ENCODE measurements at regions not wholly inside any gene's neighbourhood (a gene's known extent, or its start where the extent isn't known, plus 50 kb on each side); places are given as distances from the start of the nearest gene placed in this dataset.

DNA sequence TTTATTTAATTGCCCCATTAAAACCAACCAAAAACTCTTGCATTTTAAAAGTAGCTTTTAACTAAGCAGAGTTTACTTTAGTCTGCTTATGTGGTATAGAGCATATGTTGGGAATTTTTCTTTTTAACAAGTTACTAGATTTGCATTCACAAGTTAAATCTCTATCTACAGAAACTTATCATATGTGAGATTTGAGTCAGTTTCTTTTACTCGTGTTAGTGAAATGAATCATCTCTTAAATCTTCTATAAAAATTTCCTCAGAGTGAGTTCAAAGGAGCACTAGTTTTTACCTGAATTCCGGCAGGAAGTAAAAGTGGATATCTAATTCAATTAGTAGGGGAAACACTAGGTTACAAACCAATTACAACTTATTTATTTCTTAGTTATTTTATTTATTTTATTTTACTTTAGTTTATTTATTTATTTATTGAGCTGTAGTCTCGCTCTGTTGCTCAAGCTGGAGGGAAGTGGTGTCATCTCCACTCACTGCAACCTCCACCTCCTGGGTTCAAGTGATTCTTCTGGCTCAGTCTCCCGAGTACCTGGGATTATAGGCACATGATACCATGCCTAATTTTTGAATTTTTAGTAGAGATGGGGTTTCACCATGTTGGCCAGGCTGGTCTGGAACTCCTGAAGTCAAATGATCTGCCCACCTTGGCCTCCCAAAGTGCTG is 1609.6 kb upstream of the B3GALT2 start:
- Mint-ChIP-seq H3K4me1 (ENCODE audit: low read depth) (no peaks in the 10 kb centered on the region), H3K4me3 (no peak overlapping the region), H3K36me3 (ENCODE audit: low read depth) (no peaks in the 10 kb centered on the region), H3K27me3 (ENCODE audit: insufficient read depth) (no peaks in the 10 kb centered on the region; the same call in 1 of the 2 replicates), H3K9me3 (peaks cover 4% of the 10 kb centered on the region; the same call in 1 of the 2 replicates), H3K27ac (no peak overlapping the region)
- no peak for DNase-seq
- TF ChIP-seq, protein P1, sequence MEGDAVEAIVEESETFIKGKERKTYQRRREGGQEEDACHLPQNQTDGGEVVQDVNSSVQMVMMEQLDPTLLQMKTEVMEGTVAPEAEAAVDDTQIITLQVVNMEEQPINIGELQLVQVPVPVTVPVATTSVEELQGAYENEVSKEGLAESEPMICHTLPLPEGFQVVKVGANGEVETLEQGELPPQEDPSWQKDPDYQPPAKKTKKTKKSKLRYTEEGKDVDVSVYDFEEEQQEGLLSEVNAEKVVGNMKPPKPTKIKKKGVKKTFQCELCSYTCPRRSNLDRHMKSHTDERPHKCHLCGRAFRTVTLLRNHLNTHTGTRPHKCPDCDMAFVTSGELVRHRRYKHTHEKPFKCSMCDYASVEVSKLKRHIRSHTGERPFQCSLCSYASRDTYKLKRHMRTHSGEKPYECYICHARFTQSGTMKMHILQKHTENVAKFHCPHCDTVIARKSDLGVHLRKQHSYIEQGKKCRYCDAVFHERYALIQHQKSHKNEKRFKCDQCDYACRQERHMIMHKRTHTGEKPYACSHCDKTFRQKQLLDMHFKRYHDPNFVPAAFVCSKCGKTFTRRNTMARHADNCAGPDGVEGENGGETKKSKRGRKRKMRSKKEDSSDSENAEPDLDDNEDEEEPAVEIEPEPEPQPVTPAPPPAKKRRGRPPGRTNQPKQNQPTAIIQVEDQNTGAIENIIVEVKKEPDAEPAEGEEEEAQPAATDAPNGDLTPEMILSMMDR (IDR thresholded peaks at IDR 0.05): no peak

DNA sequence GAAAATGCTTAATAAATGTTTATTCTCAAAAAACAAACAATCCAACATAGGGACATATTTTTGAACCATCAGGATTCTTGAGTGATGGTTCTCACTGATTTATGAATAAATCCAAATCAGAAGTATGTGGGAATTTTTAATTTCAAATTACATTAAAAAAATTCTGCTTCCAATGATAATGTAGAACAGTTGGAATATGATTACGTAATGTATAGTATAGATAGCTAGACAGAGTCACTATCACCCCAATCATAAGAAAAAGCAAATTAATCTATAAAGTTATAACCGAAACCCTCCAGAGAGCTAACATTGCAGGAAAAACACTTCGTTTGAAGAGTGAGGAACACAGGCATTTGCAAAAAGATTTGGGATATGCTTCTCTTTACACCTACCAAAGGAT is 1600.6 kb upstream of the B3GALT2 start:
- H3K27ac Mint-ChIP-seq: no peak overlapping the region
- H3K9me3 Mint-ChIP-seq: peaks cover 6% of the 10 kb centered on the region; the same call in 1 of the 2 replicates

DNA sequence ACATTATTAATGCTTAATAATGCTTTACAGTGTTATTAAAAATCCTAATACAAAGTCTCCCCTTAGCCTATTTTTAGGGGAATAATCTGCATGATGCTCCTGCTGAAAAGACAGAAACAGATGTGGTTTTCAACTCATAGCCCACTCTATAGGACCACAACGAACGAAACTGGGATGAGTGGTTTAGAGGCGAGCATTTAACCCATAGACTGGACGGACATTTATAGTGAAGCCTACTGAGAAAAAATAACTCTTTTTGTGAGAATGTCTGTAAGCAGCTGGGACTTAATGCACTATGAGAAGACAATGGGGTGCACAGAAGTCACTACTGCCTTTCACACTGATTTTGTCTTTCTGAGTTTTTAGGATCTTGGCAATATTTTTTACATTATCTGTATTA is 1599.6 kb upstream of the B3GALT2 start:
- no peak overlapping the region for H3K4me3 Mint-ChIP-seq

More for the DNA sequence above, 1600.6 kb upstream of the B3GALT2 start:
- H3K4me1 Mint-ChIP-seq (ENCODE audit: low read depth): peaks cover 6% of the 10 kb centered on the region; the same call in 1 of the 2 replicates
- TF ChIP-seq, protein P1 (IDR thresholded peaks at IDR 0.05): no peak
- DNase-seq: no peak
- H3K4me3 Mint-ChIP-seq: no peak overlapping the region
- no peaks in the 10 kb centered on the region for H3K36me3 Mint-ChIP-seq (ENCODE audit: low read depth)
- H3K27me3 Mint-ChIP-seq (ENCODE audit: insufficient read depth): no peaks in the 10 kb centered on the region

DNA sequence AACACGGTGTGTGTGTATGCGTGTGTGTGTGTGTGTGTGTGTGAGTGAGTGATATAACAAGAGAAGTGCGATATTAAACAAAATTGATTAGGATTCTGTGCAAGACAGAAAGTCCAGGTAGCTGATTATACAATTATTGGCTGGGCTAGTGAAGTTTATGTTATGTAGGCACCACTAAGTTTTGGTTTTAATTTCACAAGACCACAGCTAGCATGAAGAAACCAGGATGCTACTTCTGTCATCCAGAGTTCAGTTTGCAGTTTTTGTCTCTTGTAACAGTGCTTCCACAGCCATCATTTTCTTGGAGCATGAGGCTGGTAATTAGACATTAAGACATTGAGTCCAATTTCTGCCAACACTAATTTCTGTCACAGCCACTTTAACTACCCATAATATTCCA is 1590.2 kb upstream of the B3GALT2 start:
- TF ChIP-seq, protein P1 (IDR thresholded peaks at IDR 0.05): no peak
- H3K4me3 Mint-ChIP-seq: no peak overlapping the region
- no peaks in the 10 kb centered on the region for H3K4me1 Mint-ChIP-seq (ENCODE audit: low read depth)
- no peaks in the 10 kb centered on the region for H3K27me3 Mint-ChIP-seq (ENCODE audit: insufficient read depth)
- no peak for DNase-seq
- no peak overlapping the region for H3K27ac Mint-ChIP-seq
- peaks cover 24% of the 10 kb centered on the region for H3K9me3 Mint-ChIP-seq
- no peaks in the 10 kb centered on the region for H3K36me3 Mint-ChIP-seq (ENCODE audit: low read depth)

More for the DNA sequence above, 1599.6 kb upstream of the B3GALT2 start:
- no peaks in the 10 kb centered on the region for H3K36me3 Mint-ChIP-seq (ENCODE audit: low read depth)
- H3K9me3 Mint-ChIP-seq: peaks cover 8% of the 10 kb centered on the region; the same call in 1 of the 2 replicates
- no peaks in the 10 kb centered on the region for H3K27me3 Mint-ChIP-seq (ENCODE audit: insufficient read depth)
- no peak overlapping the region for H3K27ac Mint-ChIP-seq
- H3K4me1 Mint-ChIP-seq (ENCODE audit: low read depth): peaks cover 6% of the 10 kb centered on the region; the same call in 1 of the 2 replicates
- TF ChIP-seq, protein P1 (IDR thresholded peaks at IDR 0.05): no peak
- DNase-seq: no peak

DNA sequence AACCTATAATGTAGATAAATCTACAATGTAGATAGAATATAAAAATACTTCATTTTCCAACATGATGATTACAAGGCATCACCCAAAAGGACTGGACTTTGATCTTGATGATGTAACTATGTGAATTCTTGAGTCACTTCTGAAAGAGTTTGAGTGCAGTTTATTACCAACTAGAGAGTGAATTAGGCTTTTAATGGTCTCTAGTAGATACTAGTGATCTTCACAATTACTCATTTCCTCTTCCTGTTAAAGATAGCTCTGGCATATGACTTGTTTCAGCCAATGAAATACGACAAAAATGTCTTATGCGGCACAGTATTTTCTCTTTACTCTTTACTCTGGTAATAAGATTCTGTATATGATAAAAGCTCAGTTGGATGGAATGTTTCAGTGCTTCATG is 1588.1 kb upstream of the B3GALT2 start:
- no peak overlapping the region for H3K4me3 Mint-ChIP-seq
- H3K27ac Mint-ChIP-seq: no peak overlapping the region
- peaks cover 17% of the 10 kb centered on the region for H3K9me3 Mint-ChIP-seq
- H3K4me1 Mint-ChIP-seq (ENCODE audit: low read depth): no peaks in the 10 kb centered on the region
- H3K27me3 Mint-ChIP-seq (ENCODE audit: insufficient read depth): no peaks in the 10 kb centered on the region
- no peaks in the 10 kb centered on the region for H3K36me3 Mint-ChIP-seq (ENCODE audit: low read depth)
- no peak for DNase-seq
- TF ChIP-seq, protein P1 (IDR thresholded peaks at IDR 0.05): no peak
